Neural crest cell (in vitro differentiated cells): ENCODE measurements at regions not wholly inside any gene's neighbourhood (a gene's known extent, or its start where the extent isn't known, plus 50 kb on each side); places are given as distances from the start of the nearest gene placed in this dataset.

Experiments
- DNase-seq: peaks from one replicate; pipeline ENCODE4 v3.0.0; 2021; ENCODE audit warnings: low read depth, mixed read lengths, low spot score
- H3K27ac Mint-ChIP-seq: one replicate; pipeline ENCODE4 v1.8.0; 2021; ENCODE audit warnings: mild to moderate bottlenecking, mixed read lengths; ENCODE audit not compliant: unreplicated experiment
- H3K27me3 Mint-ChIP-seq: 2 replicates; pipeline ENCODE4 v1.8.0; 2021; ENCODE audit warnings: low read depth, mild to moderate bottlenecking, mixed read lengths
- H3K36me3 Mint-ChIP-seq: 2 replicates; pipeline ENCODE4 v1.8.0; 2021; ENCODE audit warnings: low read depth, mild to moderate bottlenecking, mixed read lengths
- H3K4me1 Mint-ChIP-seq: 2 replicates; pipeline ENCODE4 v1.8.0; 2021; ENCODE audit warnings: mixed read lengths
- H3K4me3 Mint-ChIP-seq: one replicate; pipeline ENCODE4 v1.8.0; 2021; ENCODE audit warnings: mild to moderate bottlenecking, mixed read lengths
- H3K9me3 Mint-ChIP-seq: 2 replicates; pipeline ENCODE4 v1.8.0; 2021; ENCODE audit warnings: mixed read lengths
- TF ChIP-seq, protein P1 (sequence below): fragments of 200-600 bp; sonication (generic); conservative IDR thresholded peaks from 2 replicates; pipeline ENCODE4 v1.5.0; 2021; ENCODE audit warnings: antibody characterized with exemption, mild to moderate bottlenecking

DNA sequence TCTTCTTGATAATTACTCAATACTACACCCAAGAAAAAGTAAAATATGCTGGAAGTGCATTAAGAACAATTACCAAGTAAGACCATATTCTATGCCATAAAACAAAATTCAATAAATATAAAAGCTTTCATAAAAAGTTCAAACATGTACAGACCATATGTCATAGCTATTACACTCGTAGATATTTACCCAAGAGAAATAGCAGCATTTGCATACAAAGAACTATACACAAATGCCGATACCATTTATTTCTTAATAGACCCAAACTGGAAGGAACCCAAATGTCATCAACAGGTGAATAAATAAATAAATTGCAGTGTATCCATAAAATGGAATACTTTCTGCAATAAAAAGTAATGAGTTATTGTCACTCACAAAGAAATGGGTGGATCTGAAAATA, 78.3 kb upstream of the SLC16A7 start:
- H3K27me3 Mint-ChIP-seq, result no peaks in the 10 kb centered on the region
- H3K36me3 Mint-ChIP-seq, result no peaks in the 10 kb centered on the region
- H3K27ac Mint-ChIP-seq, result no peak overlapping the region
- TF ChIP-seq, protein P1, sequence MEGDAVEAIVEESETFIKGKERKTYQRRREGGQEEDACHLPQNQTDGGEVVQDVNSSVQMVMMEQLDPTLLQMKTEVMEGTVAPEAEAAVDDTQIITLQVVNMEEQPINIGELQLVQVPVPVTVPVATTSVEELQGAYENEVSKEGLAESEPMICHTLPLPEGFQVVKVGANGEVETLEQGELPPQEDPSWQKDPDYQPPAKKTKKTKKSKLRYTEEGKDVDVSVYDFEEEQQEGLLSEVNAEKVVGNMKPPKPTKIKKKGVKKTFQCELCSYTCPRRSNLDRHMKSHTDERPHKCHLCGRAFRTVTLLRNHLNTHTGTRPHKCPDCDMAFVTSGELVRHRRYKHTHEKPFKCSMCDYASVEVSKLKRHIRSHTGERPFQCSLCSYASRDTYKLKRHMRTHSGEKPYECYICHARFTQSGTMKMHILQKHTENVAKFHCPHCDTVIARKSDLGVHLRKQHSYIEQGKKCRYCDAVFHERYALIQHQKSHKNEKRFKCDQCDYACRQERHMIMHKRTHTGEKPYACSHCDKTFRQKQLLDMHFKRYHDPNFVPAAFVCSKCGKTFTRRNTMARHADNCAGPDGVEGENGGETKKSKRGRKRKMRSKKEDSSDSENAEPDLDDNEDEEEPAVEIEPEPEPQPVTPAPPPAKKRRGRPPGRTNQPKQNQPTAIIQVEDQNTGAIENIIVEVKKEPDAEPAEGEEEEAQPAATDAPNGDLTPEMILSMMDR, result no peak
- H3K4me1 Mint-ChIP-seq, result no peaks in the 10 kb centered on the region
- H3K4me3 Mint-ChIP-seq, result no peak overlapping the region
- DNase-seq, result no peak
- no peaks in the 10 kb centered on the region for H3K9me3 Mint-ChIP-seq

DNA sequence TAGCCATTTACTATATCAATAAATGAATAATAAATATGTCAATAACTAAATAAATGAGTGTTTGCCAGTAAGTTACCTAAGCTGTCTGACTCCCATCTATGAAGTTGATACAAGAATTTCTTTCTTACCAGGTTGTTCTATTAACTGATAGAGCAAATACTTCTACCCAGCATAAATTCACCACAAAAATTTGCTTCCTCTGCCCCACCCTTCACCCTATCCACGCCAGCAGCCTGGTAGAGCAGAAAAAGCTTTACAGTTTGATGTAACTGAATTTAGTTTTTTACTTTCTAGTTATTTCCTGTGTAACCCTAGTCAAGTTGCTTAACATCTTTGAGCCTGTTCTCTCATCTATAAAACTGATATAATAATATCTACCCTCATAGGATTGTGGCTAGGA, 94.9 kb upstream of the SLC16A7 start:
- TF ChIP-seq, protein P1, result no peak
- no peak overlapping the region for H3K4me3 Mint-ChIP-seq
- no peak for DNase-seq
- H3K4me1 Mint-ChIP-seq, result peaks cover 10% of the 10 kb centered on the region
- H3K27me3 Mint-ChIP-seq, result no peaks in the 10 kb centered on the region
- H3K27ac Mint-ChIP-seq, result no peak overlapping the region
- peaks cover 2% of the 10 kb centered on the region for H3K36me3 Mint-ChIP-seq
- H3K9me3 Mint-ChIP-seq, result peaks cover 6% of the 10 kb centered on the region

DNA sequence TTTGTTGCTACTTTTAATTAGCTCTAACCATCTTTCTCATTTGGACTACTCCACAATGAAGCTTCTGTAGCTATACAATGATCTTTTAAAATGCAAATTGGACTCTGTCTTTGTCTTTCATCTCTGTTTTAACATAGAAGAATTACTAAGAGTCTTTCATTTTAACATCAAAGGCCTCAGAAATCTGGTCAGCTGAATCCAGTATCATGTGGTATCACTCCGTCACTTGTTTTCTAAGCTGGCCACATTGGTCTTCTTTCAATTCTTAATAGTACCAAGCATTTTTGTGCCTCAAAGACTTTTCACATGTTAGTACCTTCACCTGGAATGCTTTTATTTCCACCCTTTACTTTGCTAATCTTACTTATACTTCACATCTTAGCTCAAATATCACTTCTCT, 95.5 kb upstream of the SLC16A7 start:
- DNase-seq, result no peak
- H3K27ac Mint-ChIP-seq, result no peak overlapping the region
- no peaks in the 10 kb centered on the region for H3K27me3 Mint-ChIP-seq
- peaks cover 2% of the 10 kb centered on the region for H3K36me3 Mint-ChIP-seq
- H3K9me3 Mint-ChIP-seq, result peaks cover 6% of the 10 kb centered on the region
- H3K4me3 Mint-ChIP-seq, result no peak overlapping the region
- TF ChIP-seq, protein P1, result no peak
- peaks cover 10% of the 10 kb centered on the region for H3K4me1 Mint-ChIP-seq

DNA sequence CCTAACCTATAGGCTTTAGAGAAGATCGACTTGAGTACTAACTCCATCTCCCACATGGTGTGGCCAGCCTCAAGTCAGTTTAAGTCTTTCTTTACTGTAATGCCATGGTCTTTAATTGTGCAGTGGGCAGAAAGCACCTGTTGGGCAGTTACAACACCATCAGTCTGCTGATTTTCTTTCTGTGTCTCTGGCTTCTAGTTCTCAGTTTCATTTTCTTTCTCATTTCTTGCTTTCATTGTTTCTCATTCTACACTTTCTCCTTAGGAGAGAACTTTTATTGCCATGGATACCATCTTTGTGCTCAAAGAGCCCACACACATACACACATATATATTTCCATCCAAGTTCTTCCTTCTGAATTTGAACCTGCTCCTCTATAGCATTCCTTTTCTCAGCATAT, 96.1 kb upstream of the SLC16A7 start:
- H3K9me3 Mint-ChIP-seq, result peaks cover 6% of the 10 kb centered on the region
- peaks cover 2% of the 10 kb centered on the region for H3K36me3 Mint-ChIP-seq
- H3K4me1 Mint-ChIP-seq, result peaks cover 10% of the 10 kb centered on the region
- no peak overlapping the region for H3K4me3 Mint-ChIP-seq
- H3K27me3 Mint-ChIP-seq, result no peaks in the 10 kb centered on the region
- TF ChIP-seq, protein P1, result no peak
- DNase-seq, result no peak
- no peak overlapping the region for H3K27ac Mint-ChIP-seq

DNA sequence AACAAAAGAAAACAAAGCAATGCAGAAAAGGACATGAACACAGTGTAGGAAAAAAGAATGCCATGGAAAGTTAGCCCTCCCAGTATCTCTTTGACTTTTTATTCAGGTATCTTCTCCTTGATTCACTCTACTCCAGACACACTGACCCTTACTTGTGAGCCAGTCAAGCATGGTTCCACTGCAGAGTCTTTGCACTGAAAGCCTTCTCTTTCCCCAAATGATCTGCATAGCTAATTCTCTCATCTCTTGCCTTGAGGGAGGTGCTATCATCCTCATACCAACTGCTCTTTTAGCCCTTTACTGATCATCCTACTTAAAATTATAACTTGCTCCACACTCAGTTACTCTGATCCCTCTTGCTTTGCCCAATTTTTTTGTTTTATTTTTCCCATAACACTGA, 101.2 kb upstream of the SLC16A7 start:
- H3K4me3 Mint-ChIP-seq, result no peak overlapping the region
- peak overlapping the region; percentile 2 for H3K27ac Mint-ChIP-seq
- H3K9me3 Mint-ChIP-seq, result peaks cover 1% of the 10 kb centered on the region
- no peaks in the 10 kb centered on the region for H3K4me1 Mint-ChIP-seq
- TF ChIP-seq, protein P1, result no peak
- H3K27me3 Mint-ChIP-seq, result no peaks in the 10 kb centered on the region
- no peak for DNase-seq
- H3K36me3 Mint-ChIP-seq, result no peaks in the 10 kb centered on the region

DNA sequence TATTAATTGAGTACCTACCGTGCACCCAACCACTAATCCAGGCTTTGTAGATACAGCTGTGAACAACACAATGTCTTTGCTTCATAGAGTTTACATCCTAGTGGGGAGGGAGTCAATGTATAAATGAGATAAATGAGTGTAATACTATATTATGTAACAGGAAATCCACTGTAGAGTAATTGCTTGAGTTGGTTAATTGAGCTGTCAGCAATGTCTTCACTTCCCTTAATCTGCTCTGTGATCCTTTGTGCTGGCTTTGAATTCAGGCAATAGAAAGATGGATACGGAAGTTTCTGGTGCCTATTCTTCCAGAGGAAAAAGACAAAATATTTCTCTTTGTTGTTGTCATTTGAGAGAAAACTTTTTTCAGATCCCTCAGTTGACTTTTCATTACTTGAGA, 104.0 kb upstream of the SLC16A7 start:
- Mint-ChIP-seq H3K9me3 (no peaks in the 10 kb centered on the region), H3K4me1 (no peaks in the 10 kb centered on the region), H3K4me3 (no peak overlapping the region), H3K27me3 (no peaks in the 10 kb centered on the region), H3K36me3 (no peaks in the 10 kb centered on the region), H3K27ac (no peak overlapping the region)
- DNase-seq, result no peak
- TF ChIP-seq, protein P1, result no peak
